HG03521 (cell line): ENCODE measurements at regions not wholly inside any gene's neighbourhood (a gene's known extent, or its start where the extent isn't known, plus 50 kb on each side); places are given as distances from the start of the nearest gene placed in this dataset.

Experiments
- ATAC-seq: cut with Tn5 transposase; IDR thresholded peaks from one replicate; pipeline ENCODE4 v1.9.1; 2021; ENCODE audit warnings: mild to moderate bottlenecking, moderate library complexity; ENCODE audit not compliant: unreplicated experiment

DNA sequence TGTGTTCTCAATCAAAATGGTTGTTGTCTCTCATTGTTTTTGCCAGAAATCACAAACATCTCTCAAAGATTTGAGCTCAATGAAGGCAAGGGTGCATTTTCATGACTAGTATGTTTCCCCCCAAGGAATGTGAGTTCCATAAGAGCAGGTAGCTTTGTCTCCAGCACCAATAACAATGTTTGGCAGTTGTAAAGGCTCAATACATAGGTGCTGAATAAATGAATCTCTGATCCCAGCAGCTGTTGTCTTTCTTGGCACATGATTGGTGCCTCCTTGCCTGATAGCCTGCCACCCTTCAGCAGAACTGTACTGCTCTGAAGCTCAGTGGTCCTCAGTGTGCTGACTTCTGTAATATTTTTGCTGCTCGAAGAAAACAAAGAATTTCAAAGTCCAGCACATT lies 103.1 kb upstream of the CDH11 start:
- no peak for ATAC-seq

DNA sequence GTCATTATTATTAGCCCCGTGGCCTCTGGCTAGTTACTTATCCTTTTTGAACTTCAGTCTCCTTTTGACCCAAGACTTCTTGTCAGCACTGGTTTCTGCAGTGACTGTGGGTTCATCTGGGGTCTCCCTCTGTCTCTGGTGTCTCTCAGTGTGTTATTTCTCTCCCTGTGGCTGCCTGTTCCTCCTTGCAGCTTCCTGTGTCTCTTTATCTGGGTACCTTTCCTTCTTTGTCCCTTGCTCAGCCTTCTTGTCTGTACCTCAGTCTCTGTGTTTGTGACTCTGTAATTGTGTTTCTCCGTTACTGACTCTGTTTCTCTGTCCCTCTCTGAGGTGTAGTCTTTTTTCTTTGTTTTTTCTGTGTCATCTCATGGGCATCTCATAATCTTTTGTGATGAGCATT lies 102.6 kb upstream of the CDH11 start:
- ATAC-seq = no peak

DNA sequence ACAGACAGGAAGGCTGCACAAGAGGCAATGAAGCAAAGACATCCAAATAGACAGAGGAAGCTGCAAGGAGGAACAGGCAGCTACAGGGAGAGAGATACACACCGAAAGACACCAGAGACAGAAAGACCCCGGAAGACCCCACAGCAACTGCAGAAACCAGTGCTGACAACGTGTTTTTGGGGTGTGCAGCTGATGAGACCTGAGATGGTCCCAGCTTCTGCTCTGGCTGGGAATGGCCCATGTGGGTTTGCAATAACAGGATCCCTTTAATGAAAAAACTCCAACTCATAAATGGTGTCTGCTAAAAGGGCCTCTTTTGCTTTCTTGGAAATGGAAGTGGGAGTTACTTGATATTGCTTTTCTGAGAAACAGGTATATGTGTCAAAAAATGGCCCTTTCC lies 101.5 kb upstream of the CDH11 start:
- no peak for ATAC-seq

DNA sequence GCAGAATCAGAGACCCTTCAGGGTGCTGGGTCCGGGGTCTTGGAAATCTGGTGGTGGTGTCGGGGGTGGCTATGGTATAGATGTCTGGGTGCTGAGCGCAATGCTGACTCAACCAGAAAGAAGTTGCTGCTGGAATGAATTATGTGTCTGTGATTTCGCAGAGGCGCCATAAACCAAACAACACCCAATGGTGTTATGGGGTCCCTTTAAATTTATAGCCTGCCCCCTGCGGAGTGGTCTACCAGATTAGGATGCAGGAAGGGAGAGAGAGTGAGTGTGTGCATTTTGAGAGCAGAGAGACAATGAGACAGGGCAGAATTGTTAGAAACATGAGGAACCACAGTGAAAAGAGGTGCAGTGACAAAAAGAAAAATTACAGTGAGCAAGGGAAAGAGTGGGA lies 100.7 kb upstream of the CDH11 start:
- no peak for ATAC-seq

DNA sequence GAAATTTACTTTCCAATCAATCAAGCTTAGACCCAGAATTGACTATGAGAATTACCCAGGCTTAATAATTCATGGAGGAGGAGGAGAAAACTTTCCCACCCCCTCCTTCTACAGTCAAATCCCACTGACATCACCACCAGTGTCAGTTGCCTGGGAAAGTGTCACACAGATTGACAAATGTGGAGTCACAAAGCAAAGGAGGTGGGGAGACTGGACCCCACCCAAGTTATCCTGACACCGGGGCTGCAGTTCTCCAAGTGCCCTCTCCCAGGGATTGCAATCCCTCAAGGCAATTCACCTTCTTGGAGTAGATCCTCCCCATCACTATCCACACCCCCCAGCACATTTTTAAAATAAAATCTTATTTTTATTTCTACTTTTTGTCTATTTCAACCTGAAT lies 100.2 kb upstream of the CDH11 start:
- no peak for ATAC-seq

DNA sequence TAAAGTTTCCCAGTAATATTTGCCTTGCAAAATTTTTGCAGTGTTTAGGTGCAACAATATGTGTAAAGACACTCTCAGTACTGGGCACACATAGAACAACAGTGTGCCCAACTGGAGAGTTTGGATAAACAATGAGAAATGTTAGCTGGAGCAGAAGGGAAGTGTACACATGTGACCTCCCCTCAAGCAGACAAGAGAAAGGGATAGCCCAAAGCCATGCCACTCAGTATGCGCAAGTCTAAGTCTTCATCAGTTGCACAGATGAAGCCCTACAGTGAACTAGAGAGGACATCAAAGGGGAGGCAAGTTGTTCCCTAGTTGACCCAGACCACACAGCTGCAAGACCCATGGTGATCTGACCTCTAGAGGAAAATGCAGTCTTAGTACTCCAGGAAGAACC lies 97.9 kb upstream of the CDH11 start:
- no peak for ATAC-seq

DNA sequence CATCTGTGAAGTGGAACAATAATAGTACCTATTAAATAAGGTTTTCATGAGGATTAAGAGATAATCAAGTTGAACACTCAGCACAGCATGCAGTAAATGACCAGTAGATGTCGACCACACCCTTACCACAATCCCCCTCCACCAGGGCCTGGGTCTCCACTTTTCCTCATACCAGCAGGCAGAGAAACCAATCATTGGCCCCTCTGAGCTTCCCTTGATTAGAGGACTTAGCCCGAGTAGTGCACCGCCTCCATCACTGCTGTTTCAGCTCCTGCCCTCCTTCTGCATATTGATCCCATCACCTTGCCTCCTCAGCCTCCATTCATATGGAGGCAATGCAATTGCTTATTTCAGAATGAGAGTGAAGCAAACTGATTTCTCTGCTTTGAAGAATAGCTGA lies 96.5 kb upstream of the CDH11 start:
- ATAC-seq = no peak

DNA sequence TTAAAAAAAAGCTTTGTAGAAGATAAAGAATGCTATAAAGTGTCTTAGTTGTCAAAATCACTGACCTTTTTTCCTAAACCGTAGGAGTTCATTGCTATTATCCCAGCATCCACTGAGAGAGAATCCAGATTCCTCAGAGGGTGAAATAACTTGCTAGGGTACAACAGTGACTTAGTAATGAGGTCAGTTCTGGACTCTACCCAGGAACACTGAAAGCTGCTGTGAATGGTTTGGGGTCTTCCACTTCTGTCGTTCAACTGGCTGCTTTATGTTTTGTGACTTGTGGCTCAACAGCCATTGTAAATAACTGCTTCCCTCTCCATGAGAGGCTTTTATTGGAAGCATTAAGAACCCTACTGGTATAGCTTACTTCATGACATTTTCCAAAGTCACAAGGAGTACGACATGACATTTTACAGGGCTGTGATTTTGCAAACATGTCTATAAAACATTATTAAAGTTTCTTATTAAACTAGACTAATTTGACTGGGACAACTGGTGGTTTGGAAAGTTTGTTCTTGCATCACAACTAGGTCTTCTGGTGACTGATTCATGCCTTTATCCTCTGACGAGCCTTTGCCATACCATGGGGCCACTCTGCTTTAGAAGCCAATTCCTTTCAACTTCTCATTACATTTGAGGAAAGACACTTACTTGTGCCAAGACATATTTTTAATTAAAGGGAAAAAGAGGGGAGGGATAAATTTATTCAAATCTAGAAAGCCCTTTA lies 92.2 kb upstream of the CDH11 start:
- ATAC-seq = no peak

DNA sequence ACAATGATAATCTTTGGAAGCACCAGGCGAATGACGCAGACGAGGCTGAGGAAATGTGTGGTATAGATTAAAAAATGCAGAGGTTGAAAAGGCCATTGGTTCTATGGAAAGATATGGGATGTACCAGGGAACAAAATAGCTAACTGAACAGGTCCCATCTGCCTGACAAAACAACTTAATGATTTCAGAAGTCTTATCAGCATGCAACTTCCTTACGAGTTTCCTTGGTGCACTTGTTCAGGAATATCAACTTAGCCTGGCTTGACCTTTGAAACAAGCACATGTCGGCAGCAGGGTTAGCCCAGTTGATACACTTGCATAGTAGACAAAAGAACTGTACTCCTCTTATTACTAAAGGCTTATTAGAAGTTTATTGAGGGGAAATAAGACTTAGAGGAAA lies 90.9 kb upstream of the CDH11 start:
- no peak for ATAC-seq

DNA sequence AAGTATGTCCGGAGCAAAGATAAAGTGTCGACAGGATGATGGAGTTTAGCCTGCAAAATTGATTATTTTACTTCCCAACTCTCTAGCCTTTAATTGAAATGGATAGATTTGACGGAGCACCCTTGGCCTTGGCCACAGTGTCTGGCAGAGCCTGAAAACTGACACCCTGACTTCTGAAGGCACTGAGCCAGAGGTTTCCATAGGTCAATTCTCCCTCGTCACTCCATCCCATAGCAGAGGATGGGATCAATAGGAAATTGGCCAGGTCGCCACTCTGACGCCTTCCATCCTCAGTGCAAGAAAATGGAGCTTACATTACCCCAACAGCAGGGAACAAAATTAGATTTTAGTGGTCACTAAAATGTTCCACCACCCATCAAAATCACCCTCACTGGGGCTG lies 90.4 kb upstream of the CDH11 start:
- no peak for ATAC-seq

DNA sequence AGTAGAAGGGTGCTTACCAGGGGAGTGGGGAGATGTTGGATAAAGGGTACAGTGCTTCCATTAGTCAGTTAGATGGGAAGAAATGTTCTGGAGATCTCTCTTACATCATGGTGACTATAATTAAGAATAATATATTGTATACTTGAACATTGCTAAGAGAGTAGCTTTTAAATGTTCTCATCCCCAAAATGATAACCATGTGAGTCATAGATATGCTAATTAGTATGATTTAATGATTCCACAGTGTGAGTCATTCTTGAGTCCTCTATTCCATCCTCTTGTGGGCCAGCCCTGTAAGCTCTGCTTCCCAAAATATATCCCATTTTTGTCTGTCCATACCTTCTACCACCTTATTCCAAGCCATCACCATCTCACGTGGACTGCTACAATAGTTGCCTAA lies 80.6 kb upstream of the CDH11 start:
- no peak for ATAC-seq

DNA sequence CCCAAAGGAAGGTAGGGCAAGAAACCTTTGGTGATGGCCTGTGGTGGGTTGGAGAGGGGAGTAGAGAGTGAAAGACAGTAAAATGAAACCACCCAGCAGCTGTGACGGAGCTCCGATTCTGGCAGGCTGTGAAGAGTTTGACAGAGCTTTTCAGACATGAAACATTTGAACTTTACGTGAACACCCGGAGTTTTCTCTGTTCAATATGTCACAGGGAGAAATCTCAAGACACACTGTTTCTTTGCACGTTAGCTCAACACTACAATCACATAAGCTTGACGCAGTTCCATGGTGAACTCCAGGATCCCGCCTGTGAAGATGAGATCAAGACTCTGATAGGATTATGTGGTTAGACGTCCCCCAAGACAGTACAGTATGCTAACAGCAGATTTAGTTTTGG lies 79.6 kb upstream of the CDH11 start:
- ATAC-seq = no peak

DNA sequence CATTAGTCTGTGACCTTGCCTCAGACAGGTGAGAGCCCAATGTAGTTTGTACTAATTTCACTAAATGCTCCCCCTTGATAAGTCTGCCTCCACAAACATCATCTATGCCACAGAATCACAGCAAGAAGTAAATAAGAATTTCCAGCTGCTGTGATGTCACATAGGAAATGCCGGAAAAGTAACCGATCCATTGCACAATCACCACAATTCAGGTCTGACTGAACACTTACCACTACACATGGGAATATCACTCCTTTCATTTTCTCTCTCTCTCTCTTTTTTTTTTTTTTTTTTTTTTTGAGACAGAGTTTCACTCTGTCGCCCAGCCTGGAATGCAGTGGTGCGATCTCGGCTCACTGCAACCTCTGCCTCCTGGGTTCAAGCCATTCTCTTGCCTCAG lies 79.0 kb upstream of the CDH11 start:
- ATAC-seq = no peak

DNA sequence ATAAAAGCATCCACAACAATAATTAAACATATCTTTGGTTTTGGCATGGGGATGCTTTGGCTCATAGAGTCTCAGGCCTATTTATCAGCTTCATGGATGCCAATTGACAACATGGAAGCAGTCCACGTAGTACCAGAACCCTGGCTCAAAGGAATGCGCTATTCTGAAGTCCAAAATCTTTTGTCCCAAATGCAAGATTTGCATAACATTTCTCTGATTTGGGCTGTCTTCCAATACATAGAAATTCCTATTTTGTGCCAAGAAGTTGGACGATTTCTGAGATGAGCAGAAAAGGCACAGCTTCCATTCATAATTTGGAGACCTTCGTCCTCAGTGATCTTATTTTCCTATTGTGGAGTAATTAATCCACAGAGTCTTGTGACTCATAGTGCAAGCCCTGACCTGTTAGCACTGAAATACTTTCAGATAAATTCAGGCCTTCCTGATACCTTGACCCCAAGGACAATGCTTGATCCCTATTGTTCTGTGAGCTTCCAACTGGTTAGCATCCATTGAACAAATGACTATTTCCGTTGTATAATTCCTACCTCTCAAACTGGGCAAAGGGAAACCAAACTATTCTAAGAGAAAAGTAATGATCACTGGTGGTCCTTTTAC lies 78.4 kb upstream of the CDH11 start:
- ATAC-seq = no peak

DNA sequence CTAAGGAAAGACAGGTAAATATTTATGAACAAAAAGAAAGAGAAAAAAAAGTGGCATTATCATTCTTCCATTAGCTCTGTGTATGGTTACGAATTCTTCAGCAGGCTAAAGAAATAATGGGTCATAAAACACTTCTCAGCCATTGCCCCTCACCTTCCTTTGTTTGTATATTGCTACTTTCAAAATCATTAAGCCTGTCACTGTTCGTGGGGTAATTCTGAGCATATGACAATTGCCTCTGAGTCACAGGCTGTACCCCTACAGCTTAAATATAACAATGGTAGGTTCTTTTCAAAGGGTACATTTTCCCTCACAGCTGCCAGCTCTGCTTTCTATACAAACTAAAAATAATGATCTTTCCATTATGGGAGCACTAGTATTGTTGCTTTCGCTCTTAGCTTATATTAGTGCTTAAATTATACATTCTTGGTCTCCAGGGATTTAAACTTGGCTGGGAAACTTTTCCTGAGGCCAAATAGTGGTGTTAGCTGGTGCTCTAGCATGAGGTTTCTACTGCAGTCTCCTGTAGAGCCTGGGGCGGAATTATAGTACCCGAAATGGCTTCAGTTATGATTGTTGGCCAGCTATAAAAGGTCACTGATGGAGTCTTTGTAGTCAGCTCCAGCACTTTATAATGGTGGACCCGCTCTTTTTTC lies 74.7 kb upstream of the CDH11 start:
- no peak for ATAC-seq

DNA sequence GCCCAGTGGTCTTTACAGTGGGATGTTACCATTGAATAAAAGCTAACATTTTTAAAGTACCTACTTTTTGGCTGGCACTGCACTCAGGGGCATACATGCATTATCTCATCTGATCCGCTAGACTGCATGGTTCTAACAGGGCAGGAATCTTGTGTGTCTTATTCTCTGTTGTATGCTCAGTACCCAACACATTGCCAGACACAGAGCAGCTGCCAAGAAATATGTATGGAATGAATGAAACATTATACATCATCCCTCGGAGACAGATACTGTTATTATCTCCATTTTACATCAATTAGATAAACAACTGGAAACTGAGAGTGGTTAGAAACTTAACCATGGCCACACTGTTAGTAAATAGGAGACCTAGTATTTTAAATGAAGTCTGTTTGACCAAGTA lies 74.1 kb upstream of the CDH11 start:
- no peak for ATAC-seq

DNA sequence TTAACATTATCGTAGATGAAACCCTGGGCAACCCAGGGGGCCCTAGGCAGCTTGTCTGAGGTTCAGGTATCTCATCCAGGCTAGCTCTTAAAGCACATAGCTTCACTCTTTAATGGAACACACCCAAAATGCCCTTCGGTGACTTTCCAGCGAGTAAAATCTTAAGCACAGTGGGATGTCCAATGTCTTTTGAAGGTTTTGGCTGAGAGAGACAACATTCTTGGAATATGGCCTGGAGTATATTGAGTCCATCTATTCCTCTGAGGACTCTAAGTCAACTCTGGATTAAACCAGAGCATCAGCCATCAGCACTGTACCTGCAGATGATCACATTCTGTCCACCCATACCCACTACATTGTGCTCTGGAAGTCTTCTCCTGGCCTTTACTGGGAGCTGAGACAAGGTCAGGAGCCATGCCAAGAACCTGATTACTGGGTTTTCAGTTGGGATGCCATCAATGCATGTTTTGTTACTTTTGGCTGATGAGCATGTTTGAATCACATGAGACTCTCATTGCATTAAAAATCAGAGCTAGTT lies 63.4 kb upstream of the CDH11 start:
- no peak for ATAC-seq

DNA sequence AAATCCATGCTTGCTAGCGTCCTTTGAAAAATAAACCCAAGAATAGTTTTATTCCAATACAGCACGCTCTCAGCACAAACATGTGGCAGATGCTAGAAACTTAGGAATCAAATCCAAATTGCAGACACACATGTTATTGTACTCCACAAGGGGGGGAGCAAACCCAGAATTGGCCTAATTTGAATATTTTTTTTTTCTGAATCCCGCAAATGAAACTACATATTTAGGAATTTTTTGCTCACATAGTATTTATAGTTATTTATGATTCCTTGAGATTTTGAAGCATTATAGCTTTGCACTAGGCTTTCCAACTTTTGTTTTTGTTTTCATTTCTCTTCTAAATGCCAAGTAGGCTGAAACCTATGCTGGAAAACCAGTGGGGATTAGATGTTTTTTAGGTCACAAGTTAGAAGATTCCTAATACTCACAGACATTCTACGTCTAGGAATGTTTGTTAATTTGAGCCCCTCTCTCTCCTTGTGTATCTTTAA lies 59.3 kb upstream of the CDH11 start:
- no peak for ATAC-seq

DNA sequence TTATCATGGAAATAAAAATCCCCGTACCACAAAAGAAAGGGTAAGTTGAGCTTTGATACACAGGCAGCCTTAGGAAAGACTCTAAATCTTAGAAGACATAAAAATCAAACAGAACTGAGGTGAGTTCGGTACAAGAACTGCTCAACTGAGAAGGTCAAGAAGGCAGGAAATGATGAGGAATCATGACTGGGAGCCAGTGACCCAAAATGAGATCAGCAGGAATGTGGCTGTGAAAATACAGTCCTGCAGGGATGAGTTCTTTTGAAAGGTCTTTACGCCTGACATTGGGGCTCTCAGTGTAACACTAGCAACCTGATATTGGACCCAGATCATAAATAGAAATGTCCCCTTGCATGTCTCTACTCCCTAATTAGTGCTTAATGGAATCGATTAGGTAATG lies 56.3 kb upstream of the CDH11 start:
- ATAC-seq = no peak

DNA sequence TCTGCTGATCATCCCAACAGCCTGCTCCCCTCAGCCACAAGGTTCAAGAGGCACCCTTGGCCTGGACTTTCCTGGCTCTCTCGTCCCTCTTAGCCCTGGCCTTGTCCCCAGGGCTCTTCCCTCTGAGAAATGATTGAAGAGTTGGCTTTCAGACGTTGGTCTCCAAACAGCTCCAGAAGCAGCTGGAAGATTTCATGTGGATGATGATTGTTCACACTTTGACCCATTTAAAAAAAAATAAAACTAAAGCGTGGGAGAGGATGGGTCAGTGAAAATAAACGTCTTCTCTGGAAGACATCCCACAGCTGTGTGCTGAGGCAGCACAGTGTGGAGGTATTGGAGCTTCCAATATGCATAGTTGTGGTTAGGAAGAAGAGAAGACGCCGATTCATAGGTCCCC lies 54.7 kb upstream of the CDH11 start:
- ATAC-seq = no peak

DNA sequence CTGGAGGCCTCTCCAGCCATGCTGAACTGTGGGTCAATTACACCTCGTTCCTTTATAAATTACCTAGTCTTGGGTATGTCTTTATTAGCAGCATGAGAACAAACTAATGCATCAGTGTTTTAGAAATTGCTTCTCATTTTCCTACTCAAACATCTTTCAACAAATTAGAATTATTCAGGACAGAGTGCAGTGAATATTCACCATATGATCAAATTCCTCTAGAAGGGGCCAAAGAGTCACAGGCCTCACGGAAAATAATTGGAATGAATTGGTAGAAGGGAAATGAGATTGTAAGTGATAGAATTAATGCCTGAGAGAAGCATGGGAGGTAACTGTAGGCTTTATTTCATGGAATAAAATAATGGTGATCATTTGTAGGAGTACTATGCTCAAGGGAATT lies 50.5 kb upstream of the CDH11 start:
- no peak for ATAC-seq
